Panc1 (cell line): ENCODE measurements at regions not wholly inside any gene's neighbourhood (a gene's known extent, or its start where the extent isn't known, plus 50 kb on each side); places are given as distances from the start of the nearest gene placed in this dataset.

Source experiments
- ATAC-seq: fragments of 200-7000 bp; cut with Tn5 transposase; 2 replicates; pipeline ENCODE4 v1.9.1; 2020; ENCODE audit warnings: mild to moderate bottlenecking, moderate library complexity
- BruUV-seq: library from RNA; stranded (reverse); fragments of 400-500 nt; replicated peaks from 2 replicates; lab custom pipeline; 2021; lab: Mats Ljungman, UMichigan
- CTCF ChIA-PET: fragments of 300-600 bp; sonication (Branson Sonifier 250); formaldehyde crosslinking; loops from one replicate; lab custom pipeline; 2022; ENCODE audit warnings: antibody characterized with exemption; lab: Charles Lee
- POLR2A ChIA-PET: fragments of 300-600 bp; sonication (Branson Sonifier 250); formaldehyde crosslinking; loops from one replicate; lab custom pipeline; 2022; ENCODE audit warnings: antibody characterized with exemption; lab: Charles Lee
- DNase-seq: peaks from one replicate; pipeline ENCODE4 v3.0.0-alpha.2; 2010; ENCODE audit warnings: low read depth, low spot score
- H3K27ac ChIP-seq: 2 replicates; pipeline ENCODE4 v1.5.1; 2011; ENCODE audit warnings: mild to moderate bottlenecking, low read length, inconsistent platforms
- H3K27me3 ChIP-seq: fragments of 200-500 bp; sonication (Bioruptor generic); 2 replicates; pipeline ENCODE4 v1.6.0; 2014; ENCODE audit warnings: low read length, inconsistent platforms; ENCODE audit not compliant: control insufficient read depth, insufficient read depth
- H3K36me3 ChIP-seq: fragments of 200-500 bp; sonication (Bioruptor generic); 2 replicates; pipeline ENCODE4 v1.5.1; 2014; ENCODE audit warnings: inconsistent platforms, mild to moderate bottlenecking, low read length, moderate library complexity; ENCODE audit not compliant: control insufficient read depth, insufficient read depth
- H3K4me1 ChIP-seq: 2 replicates; pipeline ENCODE4 v1.5.1; 2011; ENCODE audit warnings: inconsistent platforms, mild to moderate bottlenecking, low read length, moderate library complexity; ENCODE audit not compliant: control insufficient read depth, insufficient read depth
- H3K4me3 ChIP-seq, 2 experiments: 2 replicates each; pipeline ENCODE4 v1.5.1; 2011 to 2012; ENCODE audit warnings: low read depth in 2 of 2, low read length in 2 of 2, mild to moderate bottlenecking in 2 of 2, inconsistent platforms in 1 of 2, moderate library complexity in 1 of 2
- H3K9me3 ChIP-seq: fragments of 200-500 bp; sonication (Bioruptor generic); 2 replicates; pipeline ENCODE4 v1.5.1; 2014; ENCODE audit warnings: low read depth, mild to moderate bottlenecking, inconsistent platforms, low read length, moderate library complexity; ENCODE audit not compliant: control insufficient read depth, insufficient read depth
- CTCF ChIP-seq: fragments of 450-650 bp; IDR thresholded peaks from 2 replicates; pipeline ENCODE4 v1.5.1; 2017; ENCODE audit warnings: mild to moderate bottlenecking
- POLR2AphosphoS5 ChIP-seq: IDR thresholded peaks from 2 replicates; pipeline ENCODE4 v1.6.1; 2012; ENCODE audit warnings: mild to moderate bottlenecking, low read depth, low read length, moderate library complexity
- REST ChIP-seq, 2 experiments: IDR thresholded peaks; 2 replicates each; pipeline ENCODE4 v1.6.1; 2011 to 2012; ENCODE audit warnings: low read depth in 2 of 2, control low read depth in 1 of 2, low read length in 1 of 2, mild to moderate bottlenecking in 1 of 2, moderate library complexity in 1 of 2; ENCODE audit not compliant: insufficient read depth in 1 of 2
- SIN3A ChIP-seq: IDR thresholded peaks from 2 replicates; pipeline ENCODE4 v1.6.1; 2012; ENCODE audit warnings: low read depth, mild to moderate bottlenecking, low read length, moderate library complexity, borderline replicate concordance; ENCODE audit not compliant: insufficient read depth
- TCF7L2 ChIP-seq: IDR thresholded peaks from 2 replicates; pipeline ENCODE4 v1.6.1; 2011; ENCODE audit warnings: mild to moderate bottlenecking, low read depth, low read length, inconsistent platforms
- in situ Hi-C: cut with HindIII; loops from 2 replicates; pipeline ENCODE4 v1.10.0; 2016; ENCODE audit warnings: low sequenced_read_pairs, low pct_unique_long_range_greater_than_20kb
- intact Hi-C: fragments of 100-400 bp; cut with micrococcal nuclease; formaldehyde crosslinking; loops from one replicate; pipeline ENCODE4 v1.10.0; 2022; ENCODE audit not compliant: unreplicated experiment

DNA sequence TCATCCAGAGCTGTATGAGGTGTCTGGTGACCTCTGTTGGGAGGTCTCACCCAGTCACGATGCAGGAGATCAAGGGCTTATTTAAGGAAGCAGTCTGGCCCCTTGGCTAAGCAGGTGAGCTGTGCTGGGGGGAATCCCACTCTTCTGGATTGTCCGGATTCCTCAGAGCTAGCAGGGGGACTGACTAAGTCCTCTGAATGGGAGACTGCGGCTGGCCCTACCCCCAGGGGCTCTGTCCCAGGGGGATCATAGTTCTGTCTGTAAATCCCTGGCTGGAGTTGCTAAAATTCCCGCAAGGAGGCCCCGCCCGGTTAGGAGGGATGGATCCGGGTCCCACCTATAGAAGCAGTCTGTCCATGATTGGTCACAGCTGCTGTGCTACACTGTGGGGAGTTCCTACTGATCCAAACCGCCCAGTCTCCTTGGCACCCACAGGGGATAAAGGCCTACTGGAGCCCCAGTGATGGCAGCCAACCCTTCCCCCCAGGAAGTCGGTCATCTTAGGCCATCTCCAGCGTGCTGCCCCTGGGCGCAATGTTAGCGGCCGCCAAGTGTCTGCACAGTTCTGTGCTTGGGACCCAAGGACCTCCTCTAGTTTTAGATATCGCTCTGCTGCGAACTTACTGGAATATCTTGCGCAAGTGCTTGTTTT is 118.2 kb upstream of the KLF8 start:
- in situ Hi-C loops: no loop called here
- Histone ChIP-seq H3K4me1 (no peaks in the 10 kb centered on the region), H3K27ac (no peak overlapping the region), H3K9me3 (no peaks in the 10 kb centered on the region), H3K27me3 (no peaks in the 10 kb centered on the region), H3K36me3 (no peaks in the 10 kb centered on the region), H3K4me3 (no peak overlapping the region)
- intact Hi-C loops: no loop called here
- CTCF ChIA-PET: no interaction called here
- BruUV-seq: no TSS peak
- TF ChIP-seq SIN3A: no peak
- no peak for TF ChIP-seq TCF7L2
- no peak for TF ChIP-seq POLR2AphosphoS5
- TF ChIP-seq CTCF: no peak
- TF ChIP-seq REST (IDR thresholded peaks at IDR 0.05; ENCODE audit: insufficient read depth in 1 of 2, low read depth in 2 of 2, low read length in 1 of 2): no peak
- DNase-seq (no peak), ATAC-seq (no peak)
- POLR2A ChIA-PET: no interaction called here

GRCh38 chrX:56114437-56114787 is 117.7 kb upstream of the KLF8 start:
- no TSS peak for BruUV-seq
- no peaks in the 10 kb centered on the region for H3K4me1 ChIP-seq
- no peaks in the 10 kb centered on the region for H3K9me3 ChIP-seq
- H3K4me3 ChIP-seq: no peak overlapping the region
- no peak overlapping the region for H3K27ac ChIP-seq
- ChIA-PET POLR2A (no interaction called here), CTCF (no interaction called here)
- H3K36me3 ChIP-seq: no peaks in the 10 kb centered on the region
- TF ChIP-seq REST (IDR thresholded peaks at IDR 0.05; ENCODE audit: insufficient read depth in 1 of 2, low read depth in 2 of 2, low read length in 1 of 2) (no peak), SIN3A (no peak), CTCF (no peak), POLR2AphosphoS5 (no peak), TCF7L2 (no peak)
- H3K27me3 ChIP-seq: no peaks in the 10 kb centered on the region
- intact Hi-C loops (no loop called here), in situ Hi-C loops (no loop called here)
- DNase-seq (no peak), ATAC-seq (no peak)
